AG09309 (cell line): ENCODE measurements at regions not wholly inside any gene's neighbourhood (a gene's known extent, or its start where the extent isn't known, plus 50 kb on each side); places are given as distances from the start of the nearest gene placed in this dataset.
A peak's percentile ranks its signal among the peaks of the same experiment; 100 is the strongest.

Source experiments
- DNase-seq: peaks from one replicate; pipeline ENCODE4 v3.0.0-alpha.2; 2010; ENCODE audit warnings: low read depth
- H3K4me3 ChIP-seq: 2 replicates; pipeline ENCODE4 v1.5.1; 2011; ENCODE audit warnings: mild to moderate bottlenecking, low read depth, low read length, moderate library complexity; ENCODE audit not compliant: control insufficient read depth
- TF ChIP-seq, protein P1 (sequence below): IDR thresholded peaks from 2 replicates; pipeline ENCODE4 v1.5.1; 2011; ENCODE audit warnings: mild to moderate bottlenecking, low read depth, low read length, inconsistent platforms; ENCODE audit not compliant: insufficient read depth, control insufficient read depth; ENCODE audit errors: missing control alignments

DNA sequence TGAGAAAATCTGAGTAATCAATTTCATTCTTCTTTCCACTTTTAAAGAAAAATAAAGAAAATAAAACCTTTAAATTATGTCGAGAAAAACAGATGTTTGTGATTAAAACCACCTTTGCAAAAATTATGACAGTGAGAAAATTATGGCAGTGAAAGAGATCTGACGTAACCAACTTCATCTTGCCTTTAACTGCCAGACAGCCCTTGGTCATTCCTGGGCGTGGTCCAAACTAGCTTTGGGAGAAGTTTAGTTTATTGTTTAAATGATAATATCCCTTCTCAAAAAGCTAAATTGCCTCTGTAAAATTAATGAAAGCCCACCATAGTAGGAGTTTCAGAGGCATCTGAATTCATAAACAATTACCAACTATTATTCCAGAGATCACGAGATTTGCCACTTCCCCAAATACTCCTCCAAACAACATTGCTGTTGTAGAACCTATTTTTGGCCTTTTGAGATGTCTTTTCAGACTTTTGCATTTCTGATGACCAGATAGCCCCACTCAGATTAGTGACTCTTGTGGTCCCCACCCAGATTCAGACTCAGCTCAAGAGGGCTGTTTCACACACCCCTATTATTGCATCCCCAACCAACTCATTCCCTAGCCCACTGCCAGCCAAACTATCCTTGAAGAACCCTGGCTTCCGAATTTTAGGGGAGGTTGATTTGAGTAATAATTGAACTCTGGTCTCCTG lies 664.4 kb upstream of the CBLB start:
- H3K4me3 ChIP-seq, result no peak overlapping the region
- TF ChIP-seq, protein P1, sequence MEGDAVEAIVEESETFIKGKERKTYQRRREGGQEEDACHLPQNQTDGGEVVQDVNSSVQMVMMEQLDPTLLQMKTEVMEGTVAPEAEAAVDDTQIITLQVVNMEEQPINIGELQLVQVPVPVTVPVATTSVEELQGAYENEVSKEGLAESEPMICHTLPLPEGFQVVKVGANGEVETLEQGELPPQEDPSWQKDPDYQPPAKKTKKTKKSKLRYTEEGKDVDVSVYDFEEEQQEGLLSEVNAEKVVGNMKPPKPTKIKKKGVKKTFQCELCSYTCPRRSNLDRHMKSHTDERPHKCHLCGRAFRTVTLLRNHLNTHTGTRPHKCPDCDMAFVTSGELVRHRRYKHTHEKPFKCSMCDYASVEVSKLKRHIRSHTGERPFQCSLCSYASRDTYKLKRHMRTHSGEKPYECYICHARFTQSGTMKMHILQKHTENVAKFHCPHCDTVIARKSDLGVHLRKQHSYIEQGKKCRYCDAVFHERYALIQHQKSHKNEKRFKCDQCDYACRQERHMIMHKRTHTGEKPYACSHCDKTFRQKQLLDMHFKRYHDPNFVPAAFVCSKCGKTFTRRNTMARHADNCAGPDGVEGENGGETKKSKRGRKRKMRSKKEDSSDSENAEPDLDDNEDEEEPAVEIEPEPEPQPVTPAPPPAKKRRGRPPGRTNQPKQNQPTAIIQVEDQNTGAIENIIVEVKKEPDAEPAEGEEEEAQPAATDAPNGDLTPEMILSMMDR, result no peak
- DNase-seq, result peak; percentile 11

DNA sequence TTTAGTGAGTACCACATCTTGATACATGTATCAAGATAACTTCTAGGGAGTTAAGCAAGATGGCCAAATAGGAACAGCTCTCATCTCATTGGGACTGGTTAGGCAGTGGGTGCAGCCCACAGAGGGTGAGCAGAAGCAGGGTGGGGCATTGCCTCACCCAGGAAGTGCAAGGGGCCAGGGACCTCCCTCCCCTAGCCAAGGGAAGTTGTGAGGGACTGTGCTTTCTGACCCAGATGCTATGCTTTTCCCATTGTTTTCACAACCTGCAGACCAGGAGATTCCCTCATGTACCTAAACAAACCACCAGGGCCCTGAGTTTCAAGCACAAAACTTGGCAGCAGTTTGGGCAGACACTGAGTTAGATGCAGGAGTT lies 665.0 kb upstream of the CBLB start:
- TF ChIP-seq, protein P1, result no peak
- H3K4me3 ChIP-seq, result no peak overlapping the region
- no peak for DNase-seq

DNA sequence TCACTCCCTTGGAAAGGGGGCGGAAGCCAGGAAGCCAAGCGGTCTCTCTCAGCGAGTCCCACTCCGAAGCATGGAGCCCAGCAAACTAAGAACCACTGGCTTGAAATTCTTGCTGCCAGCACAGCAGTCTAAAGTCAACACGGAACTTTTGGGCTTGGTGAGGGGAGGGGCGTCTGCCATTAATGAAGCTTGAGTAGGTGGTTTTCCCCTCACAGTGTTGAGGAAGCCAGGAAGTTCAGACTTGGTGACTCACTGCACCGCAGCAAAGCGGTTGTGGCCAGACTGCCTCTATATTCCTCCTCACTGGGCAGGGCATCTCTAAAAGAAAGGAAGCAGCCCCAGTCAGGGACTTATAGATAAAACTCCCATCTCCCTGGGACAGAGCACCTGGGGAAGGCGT lies 665.4 kb upstream of the CBLB start:
- TF ChIP-seq, protein P1, result no peak
- peak; percentile 35 for DNase-seq
- H3K4me3 ChIP-seq, result no peak overlapping the region

DNA sequence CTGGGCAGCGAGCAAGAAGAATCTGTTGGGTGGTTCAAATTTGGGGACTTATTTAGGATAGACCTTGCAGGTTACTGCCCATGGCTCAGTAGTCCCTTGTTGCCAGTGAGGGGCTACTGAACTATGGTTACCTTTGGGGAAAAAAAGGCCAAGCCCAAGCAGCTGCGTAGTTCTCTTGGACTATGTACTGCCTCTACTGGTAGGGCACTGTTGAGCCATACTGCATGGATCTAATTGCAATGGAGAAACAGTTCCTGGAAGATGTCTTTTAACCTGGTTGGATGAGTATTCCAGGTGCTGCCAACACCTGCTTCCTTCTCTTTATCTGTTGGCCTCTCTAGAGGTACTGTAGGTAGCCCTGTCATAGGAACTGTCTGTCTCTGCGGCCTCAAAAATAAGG lies 671.9 kb upstream of the CBLB start:
- no peak for DNase-seq
- TF ChIP-seq, protein P1, result no peak
- H3K4me3 ChIP-seq, result no peak overlapping the region

DNA sequence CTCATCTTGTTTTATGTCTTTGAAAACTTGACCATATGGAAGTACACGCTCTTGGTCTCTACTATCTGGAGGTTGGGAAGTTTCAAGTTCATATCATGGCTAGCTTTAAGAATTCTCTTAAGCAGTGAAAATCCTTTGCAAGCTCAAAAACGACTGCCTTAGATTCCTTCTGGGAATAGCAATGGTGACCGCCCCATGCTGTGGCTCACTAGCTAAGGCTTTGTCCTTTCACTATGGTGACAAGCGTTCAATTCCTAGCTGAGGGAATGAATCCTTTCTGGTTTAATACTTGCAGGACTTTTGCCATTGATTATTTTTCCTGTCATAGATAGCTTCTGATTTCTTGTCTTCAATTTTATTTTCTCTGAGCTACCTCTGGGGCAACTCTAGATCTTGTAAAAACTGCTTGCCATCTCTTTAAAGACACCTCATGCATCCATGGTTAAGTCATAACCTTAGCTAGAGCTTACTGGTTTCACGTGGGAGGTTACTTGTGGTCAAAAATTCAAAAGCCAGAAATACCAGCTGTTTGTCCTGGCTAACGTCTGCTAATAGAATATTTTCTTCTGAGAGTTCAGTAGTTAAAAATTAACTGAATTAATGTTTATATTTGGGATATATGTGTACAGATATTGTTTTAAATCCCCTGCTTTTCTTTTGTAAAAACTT lies 673.4 kb upstream of the CBLB start:
- DNase-seq, result no peak
- TF ChIP-seq, protein P1, result no peak
- H3K4me3 ChIP-seq, result no peak overlapping the region

DNA sequence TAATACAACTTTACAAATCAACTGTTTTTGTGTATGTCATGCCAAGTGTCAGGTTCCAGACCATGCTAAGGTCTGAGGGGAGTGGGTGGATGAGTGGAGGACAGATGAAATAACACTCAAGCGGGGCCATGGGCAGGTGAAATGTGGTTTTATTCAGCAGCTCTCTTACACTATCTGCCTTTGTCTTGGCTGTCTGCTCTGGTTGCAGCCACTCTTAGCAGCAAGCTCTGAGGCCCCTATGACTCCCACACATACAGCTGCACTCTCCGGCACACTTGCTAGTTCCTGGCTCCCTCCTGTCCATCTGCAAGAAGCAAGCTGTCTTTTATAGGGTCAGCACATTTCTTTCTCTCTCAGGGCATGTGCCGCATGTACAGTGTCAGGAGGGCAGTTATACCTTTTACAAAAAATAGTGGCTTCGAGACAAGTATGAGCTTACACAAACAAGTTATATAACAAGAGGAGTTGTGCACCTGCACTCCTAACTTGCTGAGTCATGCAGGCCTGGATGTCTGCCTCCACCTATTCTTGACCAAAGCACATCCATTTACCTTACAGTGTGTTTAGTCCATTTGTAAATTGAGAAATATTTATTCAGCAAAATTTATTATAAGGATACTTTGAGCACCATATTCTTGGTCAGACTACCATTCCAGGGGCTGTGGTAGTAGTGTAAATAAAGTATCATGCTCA lies 683.7 kb upstream of the CBLB start:
- no peak for DNase-seq
- TF ChIP-seq, protein P1, result no peak
- H3K4me3 ChIP-seq, result no peak overlapping the region
